Endothelial cell of umbilical vein (primary cell): ENCODE measurements at regions not wholly inside any gene's neighbourhood (a gene's known extent, or its start where the extent isn't known, plus 50 kb on each side); places are given as distances from the start of the nearest gene placed in this dataset.

Experiments
- BruUV-seq: library from RNA; stranded (reverse); fragments of 400-500 nt; replicated peaks from 2 replicates; lab custom pipeline; 2021; lab: Mats Ljungman, UMichigan
- CTCF ChIA-PET: fragments of 300-600, 350-600 bp; sonication (Branson Sonifier 250); formaldehyde crosslinking; loops from one replicate; lab custom pipeline; 2021; ENCODE audit warnings: antibody characterized with exemption, inconsistent platforms; lab: Charles Lee
- POLR2A ChIA-PET: fragments of 300-600, 350-600 bp; sonication (Branson Sonifier 250); formaldehyde crosslinking; loops from one replicate; lab custom pipeline; 2021; ENCODE audit warnings: antibody characterized with exemption, inconsistent platforms; lab: Charles Lee
- DNase-seq: peaks from one replicate; pipeline ENCODE4 v3.0.0-alpha.2; 2011; ENCODE audit warnings: low read depth, low spot score
- FAIRE-seq: peaks from 2 replicates; lab custom pipeline; 2011; peaks lifted over from hg19 to GRCh38; lab: Jason Lieb, UNC
- H2AFZ ChIP-seq: 2 replicates; pipeline ENCODE4 v1.6.0; 2012; ENCODE audit warnings: low read depth, low read length, control low read depth, inconsistent platforms
- H3K27ac ChIP-seq: 2 replicates; pipeline ENCODE4 v1.5.1; 2011; ENCODE audit warnings: low read depth, mild to moderate bottlenecking, control low read depth, low read length, moderate library complexity; ENCODE audit not compliant: insufficient read depth
- H3K27me3 ChIP-seq, 2 experiments: 2 replicates each; pipeline versions ENCODE4 v1.6.0 to v1.6.1; 2011; ENCODE audit warnings: low read length in 2 of 2, mixed read lengths in 1 of 2; ENCODE audit not compliant: control insufficient read depth in 2 of 2, insufficient read depth in 2 of 2
- H3K36me3 ChIP-seq, 2 experiments: 2 replicates in 1 of 2; 3 replicates in 1 of 2; pipeline ENCODE4 v1.5.1; 2011; ENCODE audit warnings: low read length in 2 of 2, mild to moderate bottlenecking in 1 of 2, moderate library complexity in 1 of 2; ENCODE audit not compliant: control insufficient read depth in 2 of 2, insufficient read depth in 2 of 2; ENCODE audit errors: extremely low read depth in 1 of 2
- H3K4me1 ChIP-seq: 3 replicates; pipeline ENCODE4 v1.5.1; 2011; ENCODE audit warnings: mild to moderate bottlenecking, low read length; ENCODE audit not compliant: control insufficient read depth, insufficient read depth; ENCODE audit errors: extremely low read depth
- H3K4me2 ChIP-seq: 2 replicates; pipeline ENCODE4 v1.6.1; 2011; ENCODE audit warnings: low read length, control low read depth, mixed read lengths; ENCODE audit not compliant: insufficient read depth
- H3K4me3 ChIP-seq, 3 experiments: fragments of 200-600 bp in 1 of 3; sonication (generic), shearing (Covaris generic) in 1 of 3; replicated peaks in 1 of 3; 2 replicates each; pipeline ENCODE4 v1.5.1; 2011 to 2016; ENCODE audit warnings: control low read depth in 3 of 3, low read length in 3 of 3, mild to moderate bottlenecking in 2 of 3, inconsistent platforms in 1 of 3, low read depth in 1 of 3, moderate library complexity in 1 of 3; ENCODE audit not compliant: insufficient read depth in 1 of 3
- H3K79me2 ChIP-seq: 2 replicates; pipeline ENCODE4 v1.6.0; 2012; ENCODE audit warnings: low read length, inconsistent platforms; ENCODE audit not compliant: control insufficient read depth, insufficient read depth
- H3K9ac ChIP-seq: replicated peaks from 2 replicates; pipeline ENCODE3; 2011; ENCODE audit warnings: low read length, control low read depth; ENCODE audit not compliant: insufficient read depth; ENCODE audit errors: extremely low read depth
- H3K9me1 ChIP-seq: replicated peaks from 3 replicates; pipeline ENCODE4 v1.6.0; 2011; ENCODE audit warnings: mild to moderate bottlenecking, low read length; ENCODE audit not compliant: control insufficient read depth, insufficient read depth; ENCODE audit errors: extremely low read depth
- H3K9me3 ChIP-seq: replicated peaks from 2 replicates; pipeline ENCODE4 v1.5.1; 2012; ENCODE audit warnings: low read length, inconsistent platforms; ENCODE audit not compliant: control insufficient read depth, insufficient read depth
- H4K20me1 ChIP-seq: replicated peaks from 2 replicates; pipeline ENCODE3; 2011; ENCODE audit warnings: mild to moderate bottlenecking, low read length; ENCODE audit not compliant: control insufficient read depth, insufficient read depth; ENCODE audit errors: extremely low read depth
- CTCF ChIP-seq, 2 donors: IDR thresholded peaks; 1 replicate in 1 of 2; 2 replicates in 1 of 2; pipeline ENCODE4 v1.5.1; 2011; ENCODE audit warnings: low read length in 2 of 2, mild to moderate bottlenecking in 2 of 2, moderate library complexity in 2 of 2, control low read depth in 1 of 2, inconsistent platforms in 1 of 2, low read depth in 1 of 2; ENCODE audit not compliant: insufficient read depth in 1 of 2; ENCODE audit errors: extremely low read depth in 1 of 2
- FOS ChIP-seq: IDR thresholded peaks from 2 replicates; pipeline ENCODE4 v1.6.1; 2011; ENCODE audit warnings: mild to moderate bottlenecking, low read length, moderate library complexity, borderline replicate concordance; ENCODE audit not compliant: insufficient read depth
- GATA2 ChIP-seq: IDR thresholded peaks from 2 replicates; pipeline ENCODE4 v1.7.0; 2011; ENCODE audit warnings: low read depth, mild to moderate bottlenecking, moderate library complexity, mixed read lengths, low read length; ENCODE audit not compliant: insufficient read length, insufficient read depth
- JUN ChIP-seq: IDR thresholded peaks from 2 replicates; pipeline ENCODE4 v1.6.1; 2011; ENCODE audit warnings: borderline replicate concordance, low read depth; ENCODE audit not compliant: insufficient read length, insufficient read depth
- MYC ChIP-seq: IDR thresholded peaks from one replicate; pipeline ENCODE4 v1.6.1; 2011; ENCODE audit warnings: mild to moderate bottlenecking, low read depth, low read length
- dilution Hi-C: fragments of 300-500 bp; cut with MboI; formaldehyde crosslinking; loops from one replicate; pipeline ENCODE4 v1.15.0; 2019; ENCODE audit warnings: low sequenced_read_pairs; ENCODE audit not compliant: extremely low pct_ligation_motif_present
- intact Hi-C: fragments of 100-400 bp; cut with micrococcal nuclease; formaldehyde crosslinking; loops from one replicate; pipeline ENCODE4 v1.10.0; 2022

- H3K9me1 ChIP-seq, result no peaks in the 10 kb centered on the region
- no peaks in the 10 kb centered on the region for H3K79me2 ChIP-seq
- no TSS peak for BruUV-seq
- H2AFZ ChIP-seq, result no peak overlapping the region
- intact Hi-C loops, result loop anchor here (10.0 kb wide), 3 partner anchors 525 to 845 kb away; partner anchors contain the start of gene TFB1M
- no peak for FAIRE-seq
- no peaks in the 10 kb centered on the region for H3K36me3 ChIP-seq
- TF ChIP-seq MYC (no peak), CTCF (IDR thresholded peaks at IDR 0.05; ENCODE audit: extremely low read depth in 1 of 2, insufficient read depth in 1 of 2, low read depth in 1 of 2, low read length in 2 of 2) (no peak)
- H3K4me2 ChIP-seq, result no peak overlapping the region
- H3K9me3 ChIP-seq, result no peaks in the 10 kb centered on the region
- ChIA-PET POLR2A (no interaction called here), CTCF (no interaction called here)
- dilution Hi-C loops, result no loop called here
- no peaks in the 10 kb centered on the region for H4K20me1 ChIP-seq
- no peak overlapping the region for H3K27ac ChIP-seq
- no peak overlapping the region for H3K9ac ChIP-seq
- DNase-seq, result no peak
- H3K4me1 ChIP-seq, result peaks cover under 1% of the 10 kb centered on the region
- no peak overlapping the region for H3K4me3 ChIP-seq
- H3K27me3 ChIP-seq, result no peaks in the 10 kb centered on the region
These were observed 617.0 kb upstream of the ARID1B start for GRCh38 chr6:156160007-156160794.

GRCh38 chr6:156154896-156155295, 622.3 kb upstream of the ARID1B start:
- Histone ChIP-seq H3K79me2 (no peaks in the 10 kb centered on the region), H3K36me3 (no peaks in the 10 kb centered on the region), H3K9me3 (no peaks in the 10 kb centered on the region), H3K4me3 (no peak overlapping the region), H4K20me1 (no peaks in the 10 kb centered on the region), H3K27me3 (no peaks in the 10 kb centered on the region), H3K9me1 (no peaks in the 10 kb centered on the region), H3K27ac (no peak overlapping the region), H3K4me1 (peaks cover 7% of the 10 kb centered on the region), H3K4me2 (peak overlapping the region; percentile 12), H2AFZ (peak overlapping the region; percentile 14), H3K9ac (no peak overlapping the region)
- ChIA-PET CTCF (no interaction called here), POLR2A (no interaction called here)
- FAIRE-seq (peak; percentile 76), DNase-seq (peak; percentile 81)
- intact Hi-C loops (no loop called here), dilution Hi-C loops (no loop called here)
- no TSS peak for BruUV-seq
- TF ChIP-seq GATA2 (no peak), JUN (peak; percentile 49), FOS (peak; percentile 80)
